GM13977 (cell line): ENCODE measurements at regions not wholly inside any gene's neighbourhood (a gene's known extent, or its start where the extent isn't known, plus 50 kb on each side); places are given as distances from the start of the nearest gene placed in this dataset.
"Not testable (repeated sequence)": the region's sequence is repeated elsewhere in the genome, so short reads cannot be mapped to it uniquely, and the experiment has no call there.

ENCODE experiments used
- DNase-seq: peaks from one replicate; pipeline ENCODE4 v3.0.0; 2012; ENCODE audit warnings: low spot score
- CTCF ChIP-seq: IDR thresholded peaks from 2 replicates; pipeline ENCODE4 v1.5.1; 2012; ENCODE audit warnings: mild to moderate bottlenecking, control low read depth; ENCODE audit not compliant: insufficient read depth; ENCODE audit errors: extremely low read depth, missing control alignments
- in situ Hi-C: fragments of 300-500 bp; cut with MboI; formaldehyde crosslinking; loops from one replicate; pipeline ENCODE4 v1.12.0; 2022; ENCODE audit warnings: low sequenced_read_pairs, low pct_unique_long_range_greater_than_20kb, mixed read lengths, inconsistent platforms; ENCODE audit not compliant: unreplicated experiment

GRCh38 chr1:165114022-165114888 is 242.3 kb downstream of the LMX1A start:
- TF ChIP-seq CTCF = peak; percentile 70
- peak; percentile 20 for DNase-seq
- in situ Hi-C loops = no loop called here

- no peak for DNase-seq
- in situ Hi-C loops = no loop called here
- no peak for TF ChIP-seq CTCF
These were observed 244.3 kb downstream of the LMX1A start for GRCh38 chr1:165112260-165112659.

- in situ Hi-C loops = no loop called here
- no peak for TF ChIP-seq CTCF
- no peak for DNase-seq
These were observed 247.5 kb downstream of the LMX1A start for GRCh38 chr1:165109013-165109412.

- DNase-seq, in situ Hi-C loops: not testable (repeated sequence)
These were observed 263.9 kb downstream of the LMX1A start for GRCh38 chr1:165092542-165093162.

GRCh38 chr1:165080253-165080896 is 276.1 kb downstream of the LMX1A start:
- in situ Hi-C loops = no loop called here
- no peak for TF ChIP-seq CTCF
- no peak for DNase-seq

- no peak for TF ChIP-seq CTCF
- no peak for DNase-seq
- in situ Hi-C loops = no loop called here
These were observed 278.1 kb downstream of the LMX1A start for GRCh38 chr1:165078391-165078790.
